ENCODE measurements at regions not wholly inside any gene's neighbourhood (a gene's known extent, or its start where the extent isn't known, plus 50 kb on each side); places are given as distances from the start of the nearest gene placed in this dataset.
"Not testable (repeated sequence)": the region's sequence is repeated elsewhere in the genome, so short reads cannot be mapped to it uniquely, and the experiment has no call there.

- H3K9me3 ChIP-seq (ENCODE audit: low read depth, low read length): no peaks in the 10 kb centered on the region
- DNase-seq (ENCODE audit: low read depth, low spot score): no peak
- no peaks in the 10 kb centered on the region for H3K36me3 ChIP-seq (ENCODE audit: insufficient read depth, low read length)
- no peak overlapping the region for H3K27ac ChIP-seq
- no peak overlapping the region for H3K4me3 ChIP-seq
- H3K9ac ChIP-seq (ENCODE audit: insufficient read length): no peak overlapping the region
- no peak for TF ChIP-seq EZH2 (IDR thresholded peaks at IDR 0.05)
- TF ChIP-seq POLR2AphosphoS5 (IDR thresholded peaks at IDR 0.05; ENCODE audit: borderline replicate concordance, low read depth, low read length): no peak
- no peak for TF ChIP-seq FOXP2 (optimal IDR thresholded peaks at IDR 0.05; ENCODE audit: control extremely low read depth, extremely low read length, insufficient read depth)
These were observed 201.7 kb downstream of the CDRT15L2 start for GRCh38 chr17:20781260-20781659.

- not testable (repeated sequence) for H3K36me3 ChIP-seq (ENCODE audit: insufficient read depth, low read length); H3K4me3 ChIP-seq; H3K27ac ChIP-seq; H3K9ac ChIP-seq (ENCODE audit: insufficient read length); DNase-seq (ENCODE audit: low read depth, low spot score); H3K9me3 ChIP-seq (ENCODE audit: low read depth, low read length)
These were observed 202.3 kb downstream of the CDRT15L2 start for GRCh38 chr17:20781869-20782268.

- no peak overlapping the region for H3K4me3 ChIP-seq
- H3K9me3 ChIP-seq (ENCODE audit: low read depth, low read length): no peaks in the 10 kb centered on the region
- TF ChIP-seq EZH2 (IDR thresholded peaks at IDR 0.05) (no peak), POLR2AphosphoS5 (IDR thresholded peaks at IDR 0.05; ENCODE audit: borderline replicate concordance, low read depth, low read length) (no peak), FOXP2 (optimal IDR thresholded peaks at IDR 0.05; ENCODE audit: control extremely low read depth, extremely low read length, insufficient read depth) (no peak)
These were observed 203.6 kb downstream of the CDRT15L2 start for GRCh38 chr17:20783091-20783490.

GRCh38 chr17:20784100-20784665 is 204.7 kb downstream of the CDRT15L2 start:
- TF ChIP-seq EZH2 (IDR thresholded peaks at IDR 0.05) (no peak), FOXP2 (optimal IDR thresholded peaks at IDR 0.05; ENCODE audit: control extremely low read depth, extremely low read length, insufficient read depth) (no peak), POLR2AphosphoS5 (IDR thresholded peaks at IDR 0.05; ENCODE audit: borderline replicate concordance, low read depth, low read length) (no peak)
- Histone ChIP-seq H3K9ac (ENCODE audit: insufficient read length) (no peak overlapping the region), H3K9me3 (ENCODE audit: low read depth, low read length) (no peaks in the 10 kb centered on the region), H3K27ac (no peak overlapping the region), H3K4me3 (no peak overlapping the region), H3K36me3 (ENCODE audit: insufficient read depth, low read length) (no peaks in the 10 kb centered on the region)
- no peak for DNase-seq (ENCODE audit: low read depth, low spot score)

More at GRCh38 chr17:20783091-20783490, 203.6 kb downstream of the CDRT15L2 start:
- no peak overlapping the region for H3K27ac ChIP-seq
- no peak overlapping the region for H3K9ac ChIP-seq (ENCODE audit: insufficient read length)
- H3K36me3 ChIP-seq (ENCODE audit: insufficient read depth, low read length): no peaks in the 10 kb centered on the region
- no peak for DNase-seq (ENCODE audit: low read depth, low spot score)

- no peaks in the 10 kb centered on the region for H3K36me3 ChIP-seq (ENCODE audit: insufficient read depth, low read length)
- no peak for DNase-seq (ENCODE audit: low read depth, low spot score)
- no peaks in the 10 kb centered on the region for H3K9me3 ChIP-seq (ENCODE audit: low read depth, low read length)
- no peak overlapping the region for H3K4me3 ChIP-seq
- no peak overlapping the region for H3K27ac ChIP-seq
- TF ChIP-seq EZH2 (IDR thresholded peaks at IDR 0.05) (no peak), POLR2AphosphoS5 (IDR thresholded peaks at IDR 0.05; ENCODE audit: borderline replicate concordance, low read depth, low read length) (no peak), FOXP2 (optimal IDR thresholded peaks at IDR 0.05; ENCODE audit: control extremely low read depth, extremely low read length, insufficient read depth) (no peak)
- no peak overlapping the region for H3K9ac ChIP-seq (ENCODE audit: insufficient read length)
These were observed 207.8 kb downstream of the CDRT15L2 start for GRCh38 chr17:20787281-20787680.

GRCh38 chr17:20791626-20792025 is 212.1 kb downstream of the CDRT15L2 start:
- Histone ChIP-seq H3K36me3 (ENCODE audit: insufficient read depth, low read length) (no peaks in the 10 kb centered on the region), H3K9ac (ENCODE audit: insufficient read length) (no peak overlapping the region), H3K27ac (no peak overlapping the region), H3K4me3 (no peak overlapping the region), H3K9me3 (ENCODE audit: low read depth, low read length) (no peaks in the 10 kb centered on the region)
- DNase-seq (ENCODE audit: low read depth, low spot score): no peak
- TF ChIP-seq POLR2AphosphoS5 (IDR thresholded peaks at IDR 0.05; ENCODE audit: borderline replicate concordance, low read depth, low read length): no peak
- TF ChIP-seq FOXP2 (optimal IDR thresholded peaks at IDR 0.05; ENCODE audit: control extremely low read depth, extremely low read length, insufficient read depth): no peak
- TF ChIP-seq EZH2 (IDR thresholded peaks at IDR 0.05): no peak

GRCh38 chr17:20794532-20794931 is 215.0 kb downstream of the CDRT15L2 start:
- DNase-seq (ENCODE audit: low read depth, low spot score): not testable (repeated sequence)

GRCh38 chr17:20797292-20797691 is 217.8 kb downstream of the CDRT15L2 start:
- Histone ChIP-seq H3K4me3 (no peak overlapping the region), H3K9ac (ENCODE audit: insufficient read length) (no peak overlapping the region), H3K9me3 (ENCODE audit: low read depth, low read length) (no peaks in the 10 kb centered on the region), H3K27ac (no peak overlapping the region), H3K36me3 (ENCODE audit: insufficient read depth, low read length) (no peaks in the 10 kb centered on the region)
- no peak for TF ChIP-seq POLR2AphosphoS5 (IDR thresholded peaks at IDR 0.05; ENCODE audit: borderline replicate concordance, low read depth, low read length)
- no peak for TF ChIP-seq EZH2 (IDR thresholded peaks at IDR 0.05)
- no peak for TF ChIP-seq FOXP2 (optimal IDR thresholded peaks at IDR 0.05; ENCODE audit: control extremely low read depth, extremely low read length, insufficient read depth)
- DNase-seq (ENCODE audit: low read depth, low spot score): no peak

More at GRCh38 chr17:20794532-20794931, 215.0 kb downstream of the CDRT15L2 start:
- not testable (repeated sequence) for H3K36me3 ChIP-seq (ENCODE audit: insufficient read depth, low read length); H3K9me3 ChIP-seq (ENCODE audit: low read depth, low read length); H3K4me3 ChIP-seq; H3K9ac ChIP-seq (ENCODE audit: insufficient read length); H3K27ac ChIP-seq

- Histone ChIP-seq H3K27ac (no peak overlapping the region), H3K4me3 (no peak overlapping the region), H3K9ac (ENCODE audit: insufficient read length) (no peak overlapping the region), H3K9me3 (ENCODE audit: low read depth, low read length) (no peaks in the 10 kb centered on the region), H3K36me3 (ENCODE audit: insufficient read depth, low read length) (no peaks in the 10 kb centered on the region)
- no peak for DNase-seq (ENCODE audit: low read depth, low spot score)
- no peak for TF ChIP-seq FOXP2 (optimal IDR thresholded peaks at IDR 0.05; ENCODE audit: control extremely low read depth, extremely low read length, insufficient read depth)
- no peak for TF ChIP-seq EZH2 (IDR thresholded peaks at IDR 0.05)
- TF ChIP-seq POLR2AphosphoS5 (IDR thresholded peaks at IDR 0.05; ENCODE audit: borderline replicate concordance, low read depth, low read length): no peak
These were observed 220.6 kb downstream of the CDRT15L2 start for GRCh38 chr17:20800146-20800545.

Data from SK-N-MC (cell line).